ENCODE measurements at regions not wholly inside any gene's neighbourhood (a gene's known extent, or its start where the extent isn't known, plus 50 kb on each side); places are given as distances from the start of the nearest gene placed in this dataset.

DNA sequence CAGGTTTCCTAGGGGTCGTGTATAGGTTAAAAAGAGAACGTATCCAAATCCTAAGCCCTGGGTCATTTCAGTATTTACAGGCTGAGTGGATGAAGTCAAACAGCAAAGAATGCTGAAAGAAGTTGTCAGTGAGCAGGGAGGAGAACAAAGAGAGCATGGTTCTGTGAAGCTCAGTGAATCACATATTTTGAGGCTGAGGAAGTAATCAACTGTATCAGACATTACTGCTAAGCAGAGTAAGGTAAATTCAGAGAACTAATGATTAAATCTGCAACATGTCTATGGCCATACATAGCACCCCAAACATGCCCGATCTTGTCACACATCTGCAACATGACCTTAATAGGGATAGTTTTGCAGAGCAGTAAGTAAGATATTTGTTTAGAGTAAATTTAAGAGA, 1130.3 kb downstream of the RAPGEF2 start:
- TF ChIP-seq, protein P1, sequence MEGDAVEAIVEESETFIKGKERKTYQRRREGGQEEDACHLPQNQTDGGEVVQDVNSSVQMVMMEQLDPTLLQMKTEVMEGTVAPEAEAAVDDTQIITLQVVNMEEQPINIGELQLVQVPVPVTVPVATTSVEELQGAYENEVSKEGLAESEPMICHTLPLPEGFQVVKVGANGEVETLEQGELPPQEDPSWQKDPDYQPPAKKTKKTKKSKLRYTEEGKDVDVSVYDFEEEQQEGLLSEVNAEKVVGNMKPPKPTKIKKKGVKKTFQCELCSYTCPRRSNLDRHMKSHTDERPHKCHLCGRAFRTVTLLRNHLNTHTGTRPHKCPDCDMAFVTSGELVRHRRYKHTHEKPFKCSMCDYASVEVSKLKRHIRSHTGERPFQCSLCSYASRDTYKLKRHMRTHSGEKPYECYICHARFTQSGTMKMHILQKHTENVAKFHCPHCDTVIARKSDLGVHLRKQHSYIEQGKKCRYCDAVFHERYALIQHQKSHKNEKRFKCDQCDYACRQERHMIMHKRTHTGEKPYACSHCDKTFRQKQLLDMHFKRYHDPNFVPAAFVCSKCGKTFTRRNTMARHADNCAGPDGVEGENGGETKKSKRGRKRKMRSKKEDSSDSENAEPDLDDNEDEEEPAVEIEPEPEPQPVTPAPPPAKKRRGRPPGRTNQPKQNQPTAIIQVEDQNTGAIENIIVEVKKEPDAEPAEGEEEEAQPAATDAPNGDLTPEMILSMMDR (IDR thresholded peaks at IDR 0.05): no peak
- no peak for TF ChIP-seq POLR2A (IDR thresholded peaks at IDR 0.05)
- TF ChIP-seq EP300 (IDR thresholded peaks at IDR 0.05): no peak
- no peak for TF ChIP-seq POLR2AphosphoS5 (IDR thresholded peaks at IDR 0.05)

Measured in upper lobe of left lung (tissue), 4 donors.